ENCODE measurements at regions not wholly inside any gene's neighbourhood (a gene's known extent, or its start where the extent isn't known, plus 50 kb on each side); places are given as distances from the start of the nearest gene placed in this dataset.

DNA sequence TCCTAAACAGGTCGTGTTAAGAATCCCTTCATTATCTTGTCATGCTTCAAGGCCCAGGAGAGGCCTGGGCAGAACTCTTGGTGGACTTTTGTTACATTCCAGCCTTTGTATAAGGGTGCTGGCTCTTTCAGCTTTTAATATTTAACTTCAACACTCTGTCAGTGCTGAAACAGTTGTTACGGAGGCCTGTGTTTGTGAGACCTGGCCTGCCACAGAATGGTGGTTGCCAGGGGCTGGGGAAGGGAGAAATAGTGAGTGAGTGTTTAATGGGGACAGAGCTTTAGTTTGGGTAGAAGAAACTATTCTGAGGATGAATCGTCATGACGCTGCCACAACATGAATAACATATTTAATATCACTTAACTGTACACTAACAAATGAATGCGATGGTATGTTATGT lies 1027.6 kb upstream of the PRKX start:
- Histone ChIP-seq H3K27ac (ENCODE audit: extremely low read depth, low read depth, low read length) (no peak overlapping the region), H4K20me1 (replicated peaks; ENCODE audit: control insufficient read depth, insufficient read depth, low read length) (no peaks in the 10 kb centered on the region), H3K79me2 (ENCODE audit: control insufficient read depth, insufficient read depth, low read length) (no peaks in the 10 kb centered on the region), H3K4me2 (ENCODE audit: insufficient read depth, low read length) (no peak overlapping the region), H3K4me1 (replicated peaks in 1 of 2; ENCODE audit: control insufficient read depth in 2 of 2, insufficient read depth in 2 of 2, low read length in 2 of 2) (no peaks in the 10 kb centered on the region), H3K36me3 (ENCODE audit: control insufficient read depth, insufficient read depth, low read length) (no peaks in the 10 kb centered on the region), H2AFZ (ENCODE audit: low read depth, low read length) (no peak overlapping the region), H3K9ac (ENCODE audit: insufficient read depth in 1 of 2, low read depth in 2 of 2, low read length in 2 of 2) (no peak overlapping the region), H3K9me1 (ENCODE audit: control insufficient read depth, insufficient read depth, low read length) (no peaks in the 10 kb centered on the region), H3K9me3 (replicated peaks; ENCODE audit: control insufficient read depth, insufficient read depth, low read depth, low read length) (no peaks in the 10 kb centered on the region), H3K27me3 (ENCODE audit: control insufficient read depth in 2 of 2, insufficient read depth in 2 of 2, low read length in 2 of 2) (no peaks in the 10 kb centered on the region), H3K4me3 (no peak overlapping the region)
- POLR2A ChIA-PET: no interaction called here
- ATAC-seq (no peak), FAIRE-seq (no peak), DNase-seq (ENCODE audit: extremely low read depth in 1 of 4, low spot score in 3 of 4) (no peak)
- in situ Hi-C loops (cut with MboI): no loop called here
- WGBS (ENCODE audit: insufficient coverage, low coverage, missing lambda C conversion rate): 0% methylated on average over 5 of the region's 5 CpGs
- BruUV-seq (replicated peaks): no TSS peak
- intact Hi-C loops (cut with micrococcal nuclease): no loop called here
- TF ChIP-seq LEF1 (IDR thresholded peaks at IDR 0.05) (no peak), SRSF3 (IDR thresholded peaks at IDR 0.05; ENCODE audit: insufficient read depth, low read length) (no peak), RBM25 (IDR thresholded peaks at IDR 0.05; ENCODE audit: low read depth, low read length, severe bottlenecking) (no peak), SPI1 (IDR thresholded peaks at IDR 0.05; ENCODE audit: borderline replicate concordance, low read depth, low read length) (no peak), ZNF134 (CRISPR knock-in tag; conservative IDR thresholded peaks at IDR 0.05) (no peak)
- TF ChIP-seq, protein P1, sequence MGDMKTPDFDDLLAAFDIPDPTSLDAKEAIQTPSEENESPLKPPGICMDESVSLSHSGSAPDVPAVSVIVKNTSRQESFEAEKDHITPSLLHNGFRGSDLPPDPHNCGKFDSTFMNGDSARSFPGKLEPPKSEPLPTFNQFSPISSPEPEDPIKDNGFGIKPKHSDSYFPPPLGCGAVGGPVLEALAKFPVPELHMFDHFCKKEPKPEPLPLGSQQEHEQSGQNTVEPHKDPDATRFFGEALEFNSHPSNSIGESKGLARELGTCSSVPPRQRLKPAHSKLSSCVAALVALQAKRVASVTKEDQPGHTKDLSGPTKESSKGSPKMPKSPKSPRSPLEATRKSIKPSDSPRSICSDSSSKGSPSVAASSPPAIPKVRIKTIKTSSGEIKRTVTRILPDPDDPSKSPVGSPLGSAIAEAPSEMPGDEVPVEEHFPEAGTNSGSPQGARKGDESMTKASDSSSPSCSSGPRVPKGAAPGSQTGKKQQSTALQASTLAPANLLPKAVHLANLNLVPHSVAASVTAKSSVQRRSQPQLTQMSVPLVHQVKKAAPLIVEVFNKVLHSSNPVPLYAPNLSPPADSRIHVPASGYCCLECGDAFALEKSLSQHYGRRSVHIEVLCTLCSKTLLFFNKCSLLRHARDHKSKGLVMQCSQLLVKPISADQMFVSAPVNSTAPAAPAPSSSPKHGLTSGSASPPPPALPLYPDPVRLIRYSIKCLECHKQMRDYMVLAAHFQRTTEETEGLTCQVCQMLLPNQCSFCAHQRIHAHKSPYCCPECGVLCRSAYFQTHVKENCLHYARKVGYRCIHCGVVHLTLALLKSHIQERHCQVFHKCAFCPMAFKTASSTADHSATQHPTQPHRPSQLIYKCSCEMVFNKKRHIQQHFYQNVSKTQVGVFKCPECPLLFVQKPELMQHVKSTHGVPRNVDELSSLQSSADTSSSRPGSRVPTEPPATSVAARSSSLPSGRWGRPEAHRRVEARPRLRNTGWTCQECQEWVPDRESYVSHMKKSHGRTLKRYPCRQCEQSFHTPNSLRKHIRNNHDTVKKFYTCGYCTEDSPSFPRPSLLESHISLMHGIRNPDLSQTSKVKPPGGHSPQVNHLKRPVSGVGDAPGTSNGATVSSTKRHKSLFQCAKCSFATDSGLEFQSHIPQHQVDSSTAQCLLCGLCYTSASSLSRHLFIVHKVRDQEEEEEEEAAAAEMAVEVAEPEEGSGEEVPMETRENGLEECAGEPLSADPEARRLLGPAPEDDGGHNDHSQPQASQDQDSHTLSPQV (IDR thresholded peaks at IDR 0.05): no peak
- CTCF ChIA-PET (ENCODE audit: low intra/inter-chr PET ratio): no interaction called here
